ENCODE measurements at regions not wholly inside any gene's neighbourhood (a gene's known extent, or its start where the extent isn't known, plus 50 kb on each side); places are given as distances from the start of the nearest gene placed in this dataset.

- no peak for TF ChIP-seq CTCF (IDR thresholded peaks at IDR 0.05; ENCODE audit: insufficient read depth, low read length)
- TF ChIP-seq POLR2AphosphoS5 (IDR thresholded peaks at IDR 0.05; ENCODE audit: low read depth) = no peak
These were observed 50.0 kb upstream of the SLCO2A1 start for GRCh38 chr3:134079761-134080160.
